Upper lobe of left lung (tissue), 6 donors: ENCODE measurements at regions not wholly inside any gene's neighbourhood (a gene's known extent, or its start where the extent isn't known, plus 50 kb on each side); places are given as distances from the start of the nearest gene placed in this dataset.

ENCODE experiments used
- ATAC-seq, 2 donors: fragments of 200-7000 bp; cut with Tn5 transposase; one replicate each; pipeline ENCODE4 v1.9.1; 2022; ENCODE audit warnings: mild to moderate bottlenecking in 2 of 2, moderate library complexity in 2 of 2; ENCODE audit not compliant: low FRiP score in 2 of 2
- DNase-seq, 2 donors: peaks; one replicate each; pipeline ENCODE4 v3.0.0-alpha.2; 2019 to 2020
- H3K27ac ChIP-seq, 4 donors: fragments of 200-600 bp; sonication (generic); one replicate each; pipeline ENCODE4 v1.5.1; 2016 to 2019
- H3K27me3 ChIP-seq, 4 donors: fragments of 200-600 bp; sonication (generic); one replicate each; pipeline ENCODE4 v1.5.1; 2017 to 2019
- H3K36me3 ChIP-seq, 4 donors: fragments of 200-600 bp; sonication (generic); one replicate each; pipeline ENCODE4 v1.5.1; 2016 to 2019
- H3K4me1 ChIP-seq, 4 donors: fragments of 200-600 bp; sonication (generic); one replicate each; pipeline ENCODE4 v1.5.1; 2018 to 2019
- H3K4me3 ChIP-seq, 4 donors: fragments of 200-600 bp; sonication (generic); one replicate each; pipeline ENCODE4 v1.5.1; 2017 to 2019; ENCODE audit warnings: mild to moderate bottlenecking in 2 of 4, moderate library complexity in 1 of 4
- H3K9me3 ChIP-seq, 4 donors: fragments of 200-600 bp; sonication (generic); one replicate each; pipeline ENCODE4 v1.5.1; 2018 to 2019
- CTCF ChIP-seq, 6 experiments: fragments of 450-650 bp in 4 of 6; fragments of 200-600 bp in 2 of 6; sonication (generic) in 2 of 6; IDR thresholded peaks; one replicate each; pipeline ENCODE4 v1.5.1; 2016 to 2019; ENCODE audit warnings: antibody characterized with exemption in 6 of 6
- EP300 ChIP-seq, 4 donors: sonication (generic); formaldehyde crosslinking; IDR thresholded peaks; one replicate each; pipeline ENCODE4 v1.5.1; 2017; ENCODE audit warnings: antibody characterized with exemption in 4 of 4, control low read depth in 2 of 4
- POLR2A ChIP-seq, 4 donors: fragments of 450-650 bp; IDR thresholded peaks; one replicate each; pipeline ENCODE4 v1.5.1; 2016 to 2017; ENCODE audit warnings: antibody characterized with exemption in 4 of 4, mild to moderate bottlenecking in 2 of 4
- POLR2AphosphoS5 ChIP-seq, 2 donors: sonication (generic); formaldehyde crosslinking; IDR thresholded peaks; one replicate each; pipeline ENCODE4 v1.5.1; 2017; ENCODE audit warnings: antibody characterized with exemption in 2 of 2
- WGBS, 2 donors: methylation state at CpG; one replicate each; pipeline ENCODE4 v1.1.5; 2017 to 2018; 5-methylcytosine and 5-hydroxymethylcytosine counted together
- donor health status: DM: no; HTN: no; CAD: no; lungs with moderate emphysema.
- donor health status: DM: no; HTN: yes; CAD: no; lungs with severe emphysema.

- Histone ChIP-seq H3K4me3 (no peak overlapping the region), H3K27ac (no peak overlapping the region), H3K27me3 (no peaks in the 10 kb centered on the region), H3K9me3 (no peaks in the 10 kb centered on the region), H3K36me3 (no peaks in the 10 kb centered on the region), H3K4me1 (peaks cover 9 to 14% (median 10%) of the 10 kb centered on the region in 4 donors)
- WGBS, 2 donors, result 86 to 100% methylated on average over 1 of the region's 1 CpG
- TF ChIP-seq EP300 (IDR thresholded peaks at IDR 0.05) (no peak), POLR2A (IDR thresholded peaks at IDR 0.05) (no peak), POLR2AphosphoS5 (IDR thresholded peaks at IDR 0.05) (no peak), CTCF (IDR thresholded peaks at IDR 0.05) (no peak)
- no peak for ATAC-seq
- DNase-seq, result no peak
Measured at GRCh38 chr1:101139130-101139529, 97.7 kb upstream of the S1PR1 start.

- H3K36me3 ChIP-seq, result no peaks in the 10 kb centered on the region
- H3K9me3 ChIP-seq, result no peaks in the 10 kb centered on the region
Measured at GRCh38 chr1:101137144-101138126, 99.4 kb upstream of the S1PR1 start.

GRCh38 chr1:101136739-101137138 lies 100.1 kb upstream of the S1PR1 start:
- ATAC-seq, result no peak
- WGBS, 2 donors, result 26 to 47% methylated on average over 1 of the region's 1 CpG
- no peaks in the 10 kb centered on the region for H3K9me3 ChIP-seq
- no peak for DNase-seq
- H3K27me3 ChIP-seq, result no peaks in the 10 kb centered on the region
- H3K4me3 ChIP-seq, result no peak overlapping the region
- TF ChIP-seq POLR2A (IDR thresholded peaks at IDR 0.05) (no peak), EP300 (IDR thresholded peaks at IDR 0.05) (no peak), CTCF (IDR thresholded peaks at IDR 0.05) (no peak), POLR2AphosphoS5 (IDR thresholded peaks at IDR 0.05) (no peak)
- no peaks in the 10 kb centered on the region for H3K36me3 ChIP-seq
- H3K4me1 ChIP-seq, result peaks cover 9 to 14% (median 10%) of the 10 kb centered on the region in 4 donors
- no peak overlapping the region for H3K27ac ChIP-seq

More at GRCh38 chr1:101137144-101138126, 99.4 kb upstream of the S1PR1 start:
- no peak overlapping the region for H3K4me3 ChIP-seq
- TF ChIP-seq POLR2A (IDR thresholded peaks at IDR 0.05) (no peak), CTCF (IDR thresholded peaks at IDR 0.05) (no peak), EP300 (IDR thresholded peaks at IDR 0.05) (no peak), POLR2AphosphoS5 (IDR thresholded peaks at IDR 0.05) (no peak)
- DNase-seq (no peak), ATAC-seq (no peak)
- no peak overlapping the region for H3K27ac ChIP-seq
- WGBS, 2 donors, result 40 to 50% methylated on average over 5 of the region's 5 CpGs
- H3K27me3 ChIP-seq, result no peaks in the 10 kb centered on the region
- H3K4me1 ChIP-seq, result peaks cover 9 to 14% (median 10%) of the 10 kb centered on the region in 4 donors

- ATAC-seq (no peak), DNase-seq (no peak)
- Histone ChIP-seq H3K36me3 (no peaks in the 10 kb centered on the region), H3K4me3 (no peak overlapping the region), H3K4me1 (peaks cover 9 to 14% (median 10%) of the 10 kb centered on the region in 4 donors), H3K9me3 (no peaks in the 10 kb centered on the region), H3K27me3 (no peaks in the 10 kb centered on the region), H3K27ac (no peak overlapping the region)
- no peak for TF ChIP-seq EP300 (IDR thresholded peaks at IDR 0.05)
- no peak for TF ChIP-seq CTCF (IDR thresholded peaks at IDR 0.05)
- TF ChIP-seq POLR2AphosphoS5 (IDR thresholded peaks at IDR 0.05), result no peak
- TF ChIP-seq POLR2A (IDR thresholded peaks at IDR 0.05), result no peak
- 45 to 48% methylated on average over 3 of the region's 3 CpGs for WGBS, 2 donors
Measured at GRCh38 chr1:101136271-101136670, 100.5 kb upstream of the S1PR1 start.
